ENCODE measurements at regions not wholly inside any gene's neighbourhood (a gene's known extent, or its start where the extent isn't known, plus 50 kb on each side); places are given as distances from the start of the nearest gene placed in this dataset.
"Not testable (repeated sequence)": the region's sequence is repeated elsewhere in the genome, so short reads cannot be mapped to it uniquely, and the experiment has no call there.

GRCh38 chr6:135605278-135605790 lies 107.8 kb upstream of the AHI1 start:
- H3K4me2 ChIP-seq (ENCODE audit: low read depth, low read length, poor library complexity, severe bottlenecking), result no peak overlapping the region

GRCh38 chr6:135606392-135606791 lies 108.9 kb upstream of the AHI1 start:
- Histone ChIP-seq H3K27me3 (ENCODE audit: low read length) (no peaks in the 10 kb centered on the region), H3K4me2 (ENCODE audit: low read depth, low read length, poor library complexity, severe bottlenecking) (no peak overlapping the region), H2AFZ (ENCODE audit: low read depth, low read length, severe bottlenecking) (no peak overlapping the region), H3K9me3 (ENCODE audit: insufficient read depth, low read length) (no peaks in the 10 kb centered on the region), H4K20me1 (ENCODE audit: low read depth, low read length) (no peaks in the 10 kb centered on the region), H3K9ac (ENCODE audit: low read length) (no peak overlapping the region), H3K4me3 (ENCODE audit: insufficient read depth, low read length, poor library complexity, severe bottlenecking) (no peak overlapping the region), H3K79me2 (ENCODE audit: insufficient read depth, low read length) (no peaks in the 10 kb centered on the region), H3F3A (ENCODE audit: insufficient read depth) (no peaks in the 10 kb centered on the region), H3K36me3 (ENCODE audit: low read length) (no peaks in the 10 kb centered on the region), H3K27ac (ENCODE audit: low read depth, low read length) (no peak overlapping the region), H3K9me2 (replicated peaks; ENCODE audit: insufficient read depth, low read length) (no peaks in the 10 kb centered on the region)
- TF ChIP-seq EZH2phosphoT487 (conservative IDR thresholded peaks at IDR 0.05; ENCODE audit: low read length), result no peak
- TF ChIP-seq, protein P1, sequence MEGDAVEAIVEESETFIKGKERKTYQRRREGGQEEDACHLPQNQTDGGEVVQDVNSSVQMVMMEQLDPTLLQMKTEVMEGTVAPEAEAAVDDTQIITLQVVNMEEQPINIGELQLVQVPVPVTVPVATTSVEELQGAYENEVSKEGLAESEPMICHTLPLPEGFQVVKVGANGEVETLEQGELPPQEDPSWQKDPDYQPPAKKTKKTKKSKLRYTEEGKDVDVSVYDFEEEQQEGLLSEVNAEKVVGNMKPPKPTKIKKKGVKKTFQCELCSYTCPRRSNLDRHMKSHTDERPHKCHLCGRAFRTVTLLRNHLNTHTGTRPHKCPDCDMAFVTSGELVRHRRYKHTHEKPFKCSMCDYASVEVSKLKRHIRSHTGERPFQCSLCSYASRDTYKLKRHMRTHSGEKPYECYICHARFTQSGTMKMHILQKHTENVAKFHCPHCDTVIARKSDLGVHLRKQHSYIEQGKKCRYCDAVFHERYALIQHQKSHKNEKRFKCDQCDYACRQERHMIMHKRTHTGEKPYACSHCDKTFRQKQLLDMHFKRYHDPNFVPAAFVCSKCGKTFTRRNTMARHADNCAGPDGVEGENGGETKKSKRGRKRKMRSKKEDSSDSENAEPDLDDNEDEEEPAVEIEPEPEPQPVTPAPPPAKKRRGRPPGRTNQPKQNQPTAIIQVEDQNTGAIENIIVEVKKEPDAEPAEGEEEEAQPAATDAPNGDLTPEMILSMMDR (IDR thresholded peaks at IDR 0.05; ENCODE audit: insufficient read depth, low read length, poor library complexity, severe bottlenecking), result no peak

More at GRCh38 chr6:135605278-135605790, 107.8 kb upstream of the AHI1 start:
- Histone ChIP-seq H2AFZ (ENCODE audit: low read depth, low read length, severe bottlenecking) (no peak overlapping the region), H4K20me1 (ENCODE audit: low read depth, low read length) (no peaks in the 10 kb centered on the region), H3K9me3 (ENCODE audit: insufficient read depth, low read length) (no peaks in the 10 kb centered on the region), H3K9me2 (replicated peaks; ENCODE audit: insufficient read depth, low read length) (no peaks in the 10 kb centered on the region), H3K36me3 (ENCODE audit: low read length) (no peaks in the 10 kb centered on the region), H3F3A (ENCODE audit: insufficient read depth) (no peaks in the 10 kb centered on the region), H3K27ac (ENCODE audit: low read depth, low read length) (no peak overlapping the region), H3K27me3 (ENCODE audit: low read length) (no peaks in the 10 kb centered on the region), H3K79me2 (ENCODE audit: insufficient read depth, low read length) (no peaks in the 10 kb centered on the region), H3K4me3 (ENCODE audit: insufficient read depth, low read length, poor library complexity, severe bottlenecking) (no peak overlapping the region), H3K9ac (ENCODE audit: low read length) (no peak overlapping the region)
- TF ChIP-seq, protein P1 (IDR thresholded peaks at IDR 0.05; ENCODE audit: insufficient read depth, low read length, poor library complexity, severe bottlenecking), result no peak
- TF ChIP-seq EZH2phosphoT487 (conservative IDR thresholded peaks at IDR 0.05; ENCODE audit: low read length), result no peak

GRCh38 chr6:135608031-135608430 lies 110.5 kb upstream of the AHI1 start:
- H3K4me3 ChIP-seq (ENCODE audit: insufficient read depth, low read length, poor library complexity, severe bottlenecking), result no peak overlapping the region
- H2AFZ ChIP-seq (ENCODE audit: low read depth, low read length, severe bottlenecking), result no peak overlapping the region
- H3K9me2 ChIP-seq (replicated peaks; ENCODE audit: insufficient read depth, low read length), result no peaks in the 10 kb centered on the region
- no peaks in the 10 kb centered on the region for H3K27me3 ChIP-seq (ENCODE audit: low read length)
- H3K4me2 ChIP-seq (ENCODE audit: low read depth, low read length, poor library complexity, severe bottlenecking), result no peak overlapping the region
- TF ChIP-seq, protein P1 (IDR thresholded peaks at IDR 0.05; ENCODE audit: insufficient read depth, low read length, poor library complexity, severe bottlenecking), result no peak
- no peak for TF ChIP-seq EZH2phosphoT487 (conservative IDR thresholded peaks at IDR 0.05; ENCODE audit: low read length)
- H3K9ac ChIP-seq (ENCODE audit: low read length), result no peak overlapping the region
- H3K79me2 ChIP-seq (ENCODE audit: insufficient read depth, low read length), result no peaks in the 10 kb centered on the region
- H3F3A ChIP-seq (ENCODE audit: insufficient read depth), result no peaks in the 10 kb centered on the region
- no peak overlapping the region for H3K27ac ChIP-seq (ENCODE audit: low read depth, low read length)
- no peaks in the 10 kb centered on the region for H4K20me1 ChIP-seq (ENCODE audit: low read depth, low read length)
- no peaks in the 10 kb centered on the region for H3K36me3 ChIP-seq (ENCODE audit: low read length)
- H3K9me3 ChIP-seq (ENCODE audit: insufficient read depth, low read length), result no peaks in the 10 kb centered on the region

GRCh38 chr6:135610192-135610591 lies 112.7 kb upstream of the AHI1 start:
- not testable (repeated sequence) for H2AFZ ChIP-seq (ENCODE audit: low read depth, low read length, severe bottlenecking); H3K9ac ChIP-seq (ENCODE audit: low read length); H3K9me3 ChIP-seq (ENCODE audit: insufficient read depth, low read length); H3K36me3 ChIP-seq (ENCODE audit: low read length); H4K20me1 ChIP-seq (ENCODE audit: low read depth, low read length); H3K4me2 ChIP-seq (ENCODE audit: low read depth, low read length, poor library complexity, severe bottlenecking); H3K4me3 ChIP-seq (ENCODE audit: insufficient read depth, low read length, poor library complexity, severe bottlenecking); H3K27me3 ChIP-seq (ENCODE audit: low read length); H3K27ac ChIP-seq (ENCODE audit: low read depth, low read length); H3K9me2 ChIP-seq (replicated peaks; ENCODE audit: insufficient read depth, low read length); H3K79me2 ChIP-seq (ENCODE audit: insufficient read depth, low read length); H3F3A ChIP-seq (ENCODE audit: insufficient read depth)

Data from SU-DHL-6 (cell line).